C4-2B (cell line): ENCODE measurements at regions not wholly inside any gene's neighbourhood (a gene's known extent, or its start where the extent isn't known, plus 50 kb on each side); places are given as distances from the start of the nearest gene placed in this dataset.

Experiments used
- ZFX ChIP-seq: fragments of 450-650 bp; IDR thresholded peaks from 2 replicates; pipeline ENCODE4 v1.6.1; 2017
- TF ChIP-seq, protein P1 (sequence below): fragments of 450-650 bp; conservative IDR thresholded peaks from 2 replicates; pipeline ENCODE4 v1.5.1; 2017; ENCODE audit warnings: mild to moderate bottlenecking

DNA sequence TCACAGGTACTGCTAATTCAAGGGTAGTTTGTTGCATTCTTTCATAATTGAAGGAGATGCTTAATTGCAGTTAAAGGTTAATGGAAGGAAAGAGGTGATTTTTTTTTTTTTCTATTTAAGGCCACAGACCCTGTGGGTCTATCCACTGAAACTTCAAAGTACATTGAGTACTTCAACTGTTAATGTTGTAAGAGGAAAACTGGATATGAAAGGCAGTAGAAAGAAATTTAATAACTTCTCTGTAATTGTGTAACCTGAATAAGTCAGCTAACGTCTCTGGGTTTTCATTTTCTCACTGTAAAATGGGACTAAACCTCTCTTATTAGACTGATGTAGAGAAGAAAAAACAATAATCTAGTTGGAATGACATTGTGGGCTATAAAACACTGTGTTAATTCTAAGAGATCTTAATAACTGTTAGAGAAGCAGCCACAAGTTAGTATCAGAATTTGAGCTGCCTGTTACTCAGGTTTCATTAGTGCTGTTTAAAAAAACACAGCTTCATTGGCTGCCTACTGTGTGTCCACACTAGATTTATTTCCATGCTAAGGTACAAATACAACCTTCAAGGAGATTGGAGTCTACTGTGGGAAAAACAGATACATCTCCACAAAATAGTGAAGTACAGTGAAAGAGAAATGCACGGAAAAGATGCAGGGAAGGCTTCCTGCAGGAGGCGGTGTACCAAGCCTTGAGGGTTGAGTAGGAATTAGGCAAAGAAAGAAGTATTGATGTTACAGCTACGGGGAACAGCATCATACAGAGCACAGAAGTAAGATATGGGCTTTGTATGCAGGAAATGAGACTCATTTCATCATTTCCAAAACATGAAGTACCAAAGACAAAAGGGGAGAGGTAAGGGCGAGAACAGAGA is 483.6 kb downstream of the TAFA4 start:
- TF ChIP-seq, protein P1, sequence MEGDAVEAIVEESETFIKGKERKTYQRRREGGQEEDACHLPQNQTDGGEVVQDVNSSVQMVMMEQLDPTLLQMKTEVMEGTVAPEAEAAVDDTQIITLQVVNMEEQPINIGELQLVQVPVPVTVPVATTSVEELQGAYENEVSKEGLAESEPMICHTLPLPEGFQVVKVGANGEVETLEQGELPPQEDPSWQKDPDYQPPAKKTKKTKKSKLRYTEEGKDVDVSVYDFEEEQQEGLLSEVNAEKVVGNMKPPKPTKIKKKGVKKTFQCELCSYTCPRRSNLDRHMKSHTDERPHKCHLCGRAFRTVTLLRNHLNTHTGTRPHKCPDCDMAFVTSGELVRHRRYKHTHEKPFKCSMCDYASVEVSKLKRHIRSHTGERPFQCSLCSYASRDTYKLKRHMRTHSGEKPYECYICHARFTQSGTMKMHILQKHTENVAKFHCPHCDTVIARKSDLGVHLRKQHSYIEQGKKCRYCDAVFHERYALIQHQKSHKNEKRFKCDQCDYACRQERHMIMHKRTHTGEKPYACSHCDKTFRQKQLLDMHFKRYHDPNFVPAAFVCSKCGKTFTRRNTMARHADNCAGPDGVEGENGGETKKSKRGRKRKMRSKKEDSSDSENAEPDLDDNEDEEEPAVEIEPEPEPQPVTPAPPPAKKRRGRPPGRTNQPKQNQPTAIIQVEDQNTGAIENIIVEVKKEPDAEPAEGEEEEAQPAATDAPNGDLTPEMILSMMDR = no peak
- TF ChIP-seq ZFX = no peak
